Neural progenitor cell (in vitro differentiated cells): ENCODE measurements at regions not wholly inside any gene's neighbourhood (a gene's known extent, or its start where the extent isn't known, plus 50 kb on each side); places are given as distances from the start of the nearest gene placed in this dataset.

Experiments
- DNase-seq: peaks from one replicate; pipeline ENCODE4 v3.0.0-alpha.2; 2016; ENCODE audit warnings: low spot score
- H2AFZ ChIP-seq: fragments of 200-600 bp; sonication (generic); replicated peaks from 2 replicates; pipeline ENCODE4 v1.6.1; 2016; ENCODE audit warnings: antibody characterized with exemption
- H3F3A ChIP-seq: fragments of 200-600 bp; sonication (generic); 2 replicates; pipeline ENCODE4 v1.6.1; 2016; ENCODE audit warnings: antibody characterized with exemption, low read depth
- H3K27ac ChIP-seq: fragments of 200-600 bp; sonication (generic); 2 replicates; pipeline ENCODE4 v1.5.1; 2016; ENCODE audit warnings: mild to moderate bottlenecking
- H3K27me3 ChIP-seq: fragments of 200-600 bp; sonication (generic); 2 replicates; pipeline ENCODE4 v1.6.1; 2016; ENCODE audit warnings: mild to moderate bottlenecking, moderate library complexity
- H3K36me3 ChIP-seq: fragments of 200-600 bp; sonication (generic); 2 replicates; pipeline ENCODE4 v1.5.1; 2016
- H3K4me1 ChIP-seq: fragments of 200-600 bp; sonication (generic); 2 replicates; pipeline ENCODE4 v1.6.1; 2016; ENCODE audit warnings: mixed run types
- H3K4me2 ChIP-seq: fragments of 200-600 bp; sonication (generic); 2 replicates; pipeline ENCODE4 v1.6.1; 2016
- H3K4me3 ChIP-seq: fragments of 200-600 bp; sonication (generic); 2 replicates; pipeline ENCODE4 v1.5.1; 2016
- H3K79me2 ChIP-seq: fragments of 200-600 bp; sonication (generic); 2 replicates; pipeline ENCODE4 v1.6.1; 2016; ENCODE audit warnings: low read depth
- H3K9ac ChIP-seq: fragments of 200-600 bp; sonication (generic); 2 replicates; pipeline ENCODE4 v1.6.1; 2016
- H3K9me3 ChIP-seq: fragments of 200-600 bp; sonication (generic); 2 replicates; pipeline ENCODE4 v1.5.1; 2016; ENCODE audit warnings: low read depth
- H4K20me1 ChIP-seq: fragments of 200-600 bp; sonication (generic); 2 replicates; pipeline ENCODE4 v1.6.1; 2016; ENCODE audit warnings: low read depth
- H3K27ac Mint-ChIP-seq: 3 replicates; pipeline ENCODE4 v1.8.0; 2021; ENCODE audit warnings: mixed read lengths
- H3K27me3 Mint-ChIP-seq: 2 replicates; pipeline ENCODE4 v1.8.0; 2022; ENCODE audit warnings: low read depth, mild to moderate bottlenecking, inconsistent platforms, moderate library complexity, mixed read lengths; ENCODE audit not compliant: insufficient read depth
- H3K36me3 Mint-ChIP-seq: 3 replicates; pipeline ENCODE4 v1.8.0; 2021; ENCODE audit warnings: mixed read lengths
- H3K4me1 Mint-ChIP-seq: 3 replicates; pipeline ENCODE4 v1.8.0; 2021; ENCODE audit warnings: mixed read lengths
- H3K4me3 Mint-ChIP-seq: 3 replicates; pipeline ENCODE4 v1.8.0; 2021; ENCODE audit warnings: mild to moderate bottlenecking, moderate library complexity, mixed read lengths
- H3K9me3 Mint-ChIP-seq: 3 replicates; pipeline ENCODE4 v1.8.0; 2020; ENCODE audit warnings: mixed read lengths
- EZH2 ChIP-seq: fragments of 200-600 bp; sonication (generic); IDR thresholded peaks from 2 replicates; pipeline ENCODE4 v1.6.1; 2017; ENCODE audit warnings: antibody characterized with exemption, mild to moderate bottlenecking, moderate library complexity
- EZH2phosphoT487 ChIP-seq: fragments of 200-600 bp; sonication (generic); IDR thresholded peaks from 2 replicates; pipeline ENCODE4 v1.6.1; 2017; ENCODE audit warnings: antibody characterized with exemption
- TF ChIP-seq, protein P1 (sequence below): fragments of 200-600 bp; sonication (generic); IDR thresholded peaks from 2 replicates; pipeline ENCODE4 v1.5.1; 2017; ENCODE audit warnings: antibody characterized with exemption, mild to moderate bottlenecking

DNA sequence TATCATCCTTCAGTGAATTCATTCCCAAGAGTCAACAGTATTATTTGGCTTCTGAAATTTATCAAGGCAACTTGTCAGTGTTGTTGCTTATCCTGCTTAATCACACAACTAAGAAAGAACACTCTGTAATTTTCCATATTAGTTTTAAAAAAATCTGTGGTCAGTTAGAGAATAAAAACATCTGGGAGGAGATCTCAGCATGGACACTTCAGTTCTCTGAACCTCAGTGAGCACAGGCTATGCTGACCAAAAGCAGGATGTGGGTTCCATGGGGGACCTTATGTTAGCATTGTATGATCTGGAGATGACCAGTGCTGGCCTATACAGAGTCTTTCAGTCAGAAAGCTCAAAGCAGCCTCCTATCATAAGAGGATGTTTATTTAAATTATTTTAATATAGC lies 79.1 kb upstream of the KLHL14 start:
- Histone ChIP-seq H3K4me2 (no peak overlapping the region), H3K27ac (no peak overlapping the region), H2AFZ (no peak overlapping the region), H4K20me1 (no peaks in the 10 kb centered on the region), H3K9ac (no peak overlapping the region), H3F3A (no peaks in the 10 kb centered on the region), H3K36me3 (no peaks in the 10 kb centered on the region), H3K27me3 (no peaks in the 10 kb centered on the region), H3K4me1 (peaks cover 8% of the 10 kb centered on the region), H3K79me2 (no peaks in the 10 kb centered on the region), H3K4me3 (no peak overlapping the region), H3K9me3 (no peaks in the 10 kb centered on the region)
- H3K27me3 Mint-ChIP-seq: peaks cover 5% of the 10 kb centered on the region
- H3K27ac Mint-ChIP-seq: no peak overlapping the region
- H3K4me3 Mint-ChIP-seq: no peak overlapping the region
- no peak for DNase-seq
- H3K4me1 Mint-ChIP-seq: peaks cover 17% of the 10 kb centered on the region
- peaks cover 18% of the 10 kb centered on the region for H3K9me3 Mint-ChIP-seq
- H3K36me3 Mint-ChIP-seq: peaks cover 4% of the 10 kb centered on the region
- TF ChIP-seq EZH2phosphoT487: no peak
- TF ChIP-seq, protein P1, sequence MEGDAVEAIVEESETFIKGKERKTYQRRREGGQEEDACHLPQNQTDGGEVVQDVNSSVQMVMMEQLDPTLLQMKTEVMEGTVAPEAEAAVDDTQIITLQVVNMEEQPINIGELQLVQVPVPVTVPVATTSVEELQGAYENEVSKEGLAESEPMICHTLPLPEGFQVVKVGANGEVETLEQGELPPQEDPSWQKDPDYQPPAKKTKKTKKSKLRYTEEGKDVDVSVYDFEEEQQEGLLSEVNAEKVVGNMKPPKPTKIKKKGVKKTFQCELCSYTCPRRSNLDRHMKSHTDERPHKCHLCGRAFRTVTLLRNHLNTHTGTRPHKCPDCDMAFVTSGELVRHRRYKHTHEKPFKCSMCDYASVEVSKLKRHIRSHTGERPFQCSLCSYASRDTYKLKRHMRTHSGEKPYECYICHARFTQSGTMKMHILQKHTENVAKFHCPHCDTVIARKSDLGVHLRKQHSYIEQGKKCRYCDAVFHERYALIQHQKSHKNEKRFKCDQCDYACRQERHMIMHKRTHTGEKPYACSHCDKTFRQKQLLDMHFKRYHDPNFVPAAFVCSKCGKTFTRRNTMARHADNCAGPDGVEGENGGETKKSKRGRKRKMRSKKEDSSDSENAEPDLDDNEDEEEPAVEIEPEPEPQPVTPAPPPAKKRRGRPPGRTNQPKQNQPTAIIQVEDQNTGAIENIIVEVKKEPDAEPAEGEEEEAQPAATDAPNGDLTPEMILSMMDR: no peak
- no peak for TF ChIP-seq EZH2

DNA sequence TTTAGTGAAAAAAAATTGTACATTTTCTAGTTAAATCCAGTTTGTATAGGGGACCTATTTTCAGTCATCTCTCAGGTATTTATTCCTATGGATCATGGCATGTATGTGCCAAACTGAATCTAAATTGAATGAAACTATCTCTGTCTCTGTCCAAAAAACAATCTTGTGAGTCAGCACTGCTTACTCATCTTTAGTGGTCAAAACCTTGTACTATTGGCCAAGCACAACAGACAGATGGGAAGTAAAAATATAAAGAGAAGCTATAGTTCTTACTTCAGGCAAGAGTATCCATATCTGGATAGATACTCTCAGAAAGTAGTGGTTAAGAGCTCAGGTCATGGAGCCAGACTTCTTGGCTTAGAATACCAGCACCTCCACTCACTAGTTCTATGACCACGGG lies 76.0 kb upstream of the KLHL14 start:
- H3K4me2 ChIP-seq: no peak overlapping the region
- H3K4me1 ChIP-seq: peaks cover 8% of the 10 kb centered on the region
- no peak overlapping the region for H3K9ac ChIP-seq
- Mint-ChIP-seq H3K9me3 (peaks cover 16% of the 10 kb centered on the region), H3K27ac (no peak overlapping the region), H3K4me3 (no peak overlapping the region), H3K27me3 (peaks cover 3% of the 10 kb centered on the region), H3K4me1 (peaks cover 21% of the 10 kb centered on the region), H3K36me3 (peaks cover 4% of the 10 kb centered on the region)
- H3K79me2 ChIP-seq: no peaks in the 10 kb centered on the region
- DNase-seq: no peak
- H3F3A ChIP-seq: no peaks in the 10 kb centered on the region
- H3K27ac ChIP-seq: no peak overlapping the region
- no peaks in the 10 kb centered on the region for H3K36me3 ChIP-seq
- no peak overlapping the region for H2AFZ ChIP-seq
- H4K20me1 ChIP-seq: no peaks in the 10 kb centered on the region
- TF ChIP-seq EZH2phosphoT487: no peak
- TF ChIP-seq, protein P1: no peak
- no peak for TF ChIP-seq EZH2
- no peak overlapping the region for H3K4me3 ChIP-seq
- H3K9me3 ChIP-seq: no peaks in the 10 kb centered on the region
- H3K27me3 ChIP-seq: no peaks in the 10 kb centered on the region

DNA sequence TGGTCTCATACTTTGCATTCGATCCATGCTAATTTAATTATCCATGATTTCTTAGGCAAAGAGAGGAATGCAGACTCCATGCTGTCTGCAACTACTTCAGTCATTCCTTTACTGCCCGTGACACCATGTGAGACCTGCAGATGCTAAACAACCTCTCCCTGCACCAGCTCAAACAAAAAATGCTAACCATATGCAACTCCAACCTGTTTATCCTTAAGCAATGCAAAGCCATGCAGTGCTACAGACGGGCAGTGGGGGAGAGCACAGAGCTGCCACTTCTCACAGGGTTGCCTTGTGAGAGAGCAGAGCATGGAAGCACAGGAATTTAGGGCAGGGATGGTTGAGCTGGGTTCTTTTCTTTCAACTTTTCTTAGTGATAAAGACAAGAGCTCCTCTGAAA lies 74.9 kb upstream of the KLHL14 start:
- Mint-ChIP-seq H3K9me3 (peaks cover 19% of the 10 kb centered on the region), H3K27ac (peak overlapping the region; percentile 35), H3K4me1 (peaks cover 21% of the 10 kb centered on the region), H3K4me3 (peak overlapping the region; percentile 24), H3K27me3 (peaks cover 2% of the 10 kb centered on the region), H3K36me3 (peaks cover 4% of the 10 kb centered on the region)
- H3F3A ChIP-seq: no peaks in the 10 kb centered on the region
- peaks cover 8% of the 10 kb centered on the region for H3K4me1 ChIP-seq
- no peak overlapping the region for H3K27ac ChIP-seq
- H3K79me2 ChIP-seq: no peaks in the 10 kb centered on the region
- H3K9me3 ChIP-seq: no peaks in the 10 kb centered on the region
- no peaks in the 10 kb centered on the region for H3K27me3 ChIP-seq
- DNase-seq: peak; percentile 62
- no peaks in the 10 kb centered on the region for H4K20me1 ChIP-seq
- H3K9ac ChIP-seq: no peak overlapping the region
- no peaks in the 10 kb centered on the region for H3K36me3 ChIP-seq
- TF ChIP-seq EZH2phosphoT487 (no peak), EZH2 (no peak)
- TF ChIP-seq, protein P1: no peak
- H2AFZ ChIP-seq: peak overlapping the region; percentile 98
- H3K4me2 ChIP-seq: peak overlapping the region; percentile 11
- H3K4me3 ChIP-seq: no peak overlapping the region
